A549 (cell line): ENCODE measurements at regions not wholly inside any gene's neighbourhood (a gene's known extent, or its start where the extent isn't known, plus 50 kb on each side); places are given as distances from the start of the nearest gene placed in this dataset.

Experiments
- ATAC-seq, 2 experiments: fragments of 200-7000 bp in 1 of 2; fragments of >200 bp in 1 of 2; cut with Nextera tagmentation in 1 of 2; cut with Tn5 transposase in 1 of 2; 3 replicates each; pipeline versions ENCODE4 v1.8.0 to v1.9.1; 2018 to 2020; ENCODE audit warnings: mild to moderate bottlenecking in 1 of 2, moderate library complexity in 1 of 2
- CTCF ChIA-PET: fragments of 300-600 bp; sonication (Branson Sonifier 250); formaldehyde crosslinking; extraction: SDS; loops from one replicate; lab custom pipeline; 2021; ENCODE audit warnings: antibody characterized with exemption, inconsistent platforms; lab: Yijun Ruan, JAX
- POLR2A ChIA-PET: fragments of 350-600 bp; formaldehyde crosslinking; extraction: SDS; loops from one replicate; lab custom pipeline; 2021; ENCODE audit warnings: antibody characterized with exemption, inconsistent platforms; lab: Yijun Ruan, JAX
- DNase-seq, 2 experiments: peaks; one replicate each; pipeline versions ENCODE4 v3.0.0 to v3.0.0-alpha.2; 2011 to 2016; ENCODE audit warnings: low read depth in 1 of 2, low spot score in 1 of 2
- FAIRE-seq: peaks from 2 replicates; lab custom pipeline; 2011; peaks lifted over from hg19 to GRCh38; lab: Jason Lieb, UNC
- H3K27ac ChIP-seq, 2 experiments: fragments of >200 bp; sonication (Bioruptor Twin); formaldehyde crosslinking; 3 replicates each; pipeline ENCODE4 v1.5.1; 2016 to 2017
- H3K4me1 ChIP-seq: fragments of >200 bp; sonication (Bioruptor Twin); formaldehyde crosslinking; 3 replicates; pipeline ENCODE4 v1.6.1; 2016
- H3K4me2 ChIP-seq: fragments of >200 bp; sonication (Bioruptor Twin); formaldehyde crosslinking; 3 replicates; pipeline ENCODE4 v1.6.1; 2016
- H3K4me3 ChIP-seq: fragments of >200 bp; sonication (Bioruptor Twin); formaldehyde crosslinking; 3 replicates; pipeline ENCODE4 v1.5.1; 2016
- H3K9me3 ChIP-seq: fragments of >200 bp; sonication (Bioruptor Twin); formaldehyde crosslinking; 3 replicates; pipeline ENCODE4 v1.6.1; 2016
- CTCF ChIP-seq: fragments of >200 bp; sonication (Bioruptor Twin); formaldehyde crosslinking; IDR thresholded peaks from 3 replicates; pipeline ENCODE4 v1.5.1; 2016
- EHMT2 ChIP-seq: fragments of 200-600 bp; sonication (generic); IDR thresholded peaks from 2 replicates; pipeline ENCODE4 v1.6.1; 2016; ENCODE audit warnings: antibody characterized with exemption, low read depth, mild to moderate bottlenecking, moderate library complexity
- ESRRA ChIP-seq: fragments of 150-350 bp; IDR thresholded peaks from 2 replicates; pipeline ENCODE4 v1.6.1; 2014; ENCODE audit warnings: mild to moderate bottlenecking, low read length, borderline replicate concordance
- FOXS1 ChIP-seq: fragments of 250-450 bp; sonication (Bioruptor Pico); IDR thresholded peaks from 2 replicates; pipeline ENCODE4 v1.5.0; 2020; ENCODE audit warnings: mild to moderate bottlenecking, moderate library complexity
- GATA3 ChIP-seq: IDR thresholded peaks from 2 replicates; pipeline ENCODE4 v1.6.1; 2012; ENCODE audit warnings: borderline replicate concordance
- HOXA7 ChIP-seq: fragments of 250-450 bp; sonication (Bioruptor Pico); IDR thresholded peaks from 2 replicates; pipeline ENCODE4 v1.5.0; 2020; ENCODE audit warnings: mild to moderate bottlenecking, moderate library complexity
- HOXB13 ChIP-seq: fragments of 250-450 bp; sonication (Bioruptor Pico); IDR thresholded peaks from 2 replicates; pipeline ENCODE4 v1.5.0; 2020; ENCODE audit warnings: low read depth, mild to moderate bottlenecking, moderate library complexity
- HOXB5 ChIP-seq: fragments of 250-450 bp; sonication (Bioruptor Pico); IDR thresholded peaks from 2 replicates; pipeline ENCODE4 v1.5.0; 2020; ENCODE audit warnings: mild to moderate bottlenecking, moderate library complexity
- JUN ChIP-seq, 2 experiments: fragments of >200 bp; sonication (Bioruptor Twin); formaldehyde crosslinking; IDR thresholded peaks; 2 replicates in 1 of 2; 3 replicates in 1 of 2; pipeline ENCODE4 v1.6.1; 2016 to 2017
- KDM1A ChIP-seq: fragments of 200-600 bp; sonication (generic); IDR thresholded peaks from 2 replicates; pipeline ENCODE4 v1.6.1; 2016; ENCODE audit warnings: low read depth, mild to moderate bottlenecking
- KDM5A ChIP-seq: fragments of 200-600 bp; sonication (generic); IDR thresholded peaks from 2 replicates; pipeline ENCODE4 v1.6.1; 2016; ENCODE audit warnings: antibody characterized with exemption, mild to moderate bottlenecking
- MAFK ChIP-seq: fragments of 450-650 bp; IDR thresholded peaks from 2 replicates; pipeline ENCODE4 v1.6.1; 2014; ENCODE audit not compliant: partially characterized antibody
- MAX ChIP-seq: IDR thresholded peaks from 2 replicates; pipeline ENCODE4 v1.6.1; 2012
- MYC ChIP-seq: IDR thresholded peaks from 2 replicates; pipeline ENCODE4 v1.6.1; 2012; ENCODE audit warnings: mild to moderate bottlenecking, inconsistent platforms, low read length, improper control_type of control experiment, borderline replicate concordance
- NFE2L2 ChIP-seq: fragments of 150-350 bp; conservative IDR thresholded peaks from 2 replicates; pipeline ENCODE4 v1.6.1; 2014; ENCODE audit warnings: low read length
- POLR2AphosphoS2 ChIP-seq: conservative IDR thresholded peaks from 2 replicates; pipeline ENCODE4 v1.6.1; 2012; ENCODE audit warnings: low read length, improper control_type of control experiment, inconsistent platforms
- RCOR1 ChIP-seq: fragments of 150-350 bp; IDR thresholded peaks from 2 replicates; pipeline ENCODE4 v1.6.1; 2014; ENCODE audit warnings: antibody characterized with exemption, low read length, low read depth
- REST ChIP-seq: fragments of 200-600 bp; sonication (generic); IDR thresholded peaks from 2 replicates; pipeline ENCODE4 v1.6.1; 2016; ENCODE audit warnings: antibody characterized with exemption, mild to moderate bottlenecking, moderate library complexity
- SMC3 ChIP-seq: fragments of >200 bp; sonication (Bioruptor Twin); formaldehyde crosslinking; IDR thresholded peaks from 3 replicates; pipeline ENCODE4 v1.6.1; 2018; ENCODE audit warnings: inconsistent platforms
- ZC3H11A ChIP-seq: fragments of 450-650 bp; IDR thresholded peaks from 2 replicates; pipeline ENCODE4 v1.6.1; 2014; ENCODE audit warnings: antibody characterized with exemption, mild to moderate bottlenecking
- WGBS: methylation state at CpG from one replicate; pipeline ENCODE4 v1.1.6; 2017; ENCODE audit errors: missing lambda C conversion rate; 5-methylcytosine and 5-hydroxymethylcytosine counted together

GRCh38 chr3:178137831-178138230 lies 398.4 kb upstream of the KCNMB2 start:
- TF ChIP-seq RCOR1 (no peak), CTCF (no peak), FOXS1 (CRISPR knock-in tag) (no peak), KDM1A (no peak), REST (no peak), GATA3 (no peak), MAFK (no peak), MAX (no peak), POLR2AphosphoS2 (no peak), HOXA7 (CRISPR knock-in tag) (no peak), ZC3H11A (no peak), NFE2L2 (no peak), HOXB13 (CRISPR knock-in tag) (no peak), KDM5A (no peak)
- Histone ChIP-seq H3K4me1 (0 out of 3 replicates have a peak, but pooled peaks cover 4% of the 10 kb centered on the region), H3K4me3 (no peak overlapping the region), H3K4me2 (no peak overlapping the region), H3K27ac (no peak overlapping the region), H3K9me3 (no peaks in the 10 kb centered on the region)
- ChIA-PET CTCF (no interaction called here), POLR2A (no interaction called here)
- DNase-seq = no peak
- ATAC-seq = no peak
- FAIRE-seq = no peak
- WGBS = 69% methylated on average over 3 of the region's 3 CpGs

GRCh38 chr3:178139116-178139515 lies 397.1 kb upstream of the KCNMB2 start:
- ATAC-seq (no peak), DNase-seq (no peak), FAIRE-seq (no peak)
- H3K9me3 ChIP-seq = no peaks in the 10 kb centered on the region
- TF ChIP-seq SMC3 = no peak
- TF ChIP-seq EHMT2 = no peak
- TF ChIP-seq JUN (IDR thresholded peaks at IDR 0.05) = no peak
- TF ChIP-seq NFE2L2 = no peak
- no peak for TF ChIP-seq ESRRA
- no peak for TF ChIP-seq MYC
- TF ChIP-seq HOXB5 = no peak
- ChIA-PET CTCF (no interaction called here), POLR2A (no interaction called here)
- H3K4me2 ChIP-seq = no peak overlapping the region
- no peak overlapping the region for H3K27ac ChIP-seq
- 0 out of 3 replicates have a peak, but pooled peaks cover 4% of the 10 kb centered on the region for H3K4me1 ChIP-seq
- H3K4me3 ChIP-seq = no peak overlapping the region
